SK-N-SH (cell line): ENCODE measurements at regions not wholly inside any gene's neighbourhood (a gene's known extent, or its start where the extent isn't known, plus 50 kb on each side); places are given as distances from the start of the nearest gene placed in this dataset.

Source experiments
- CTCF ChIA-PET: fragments of 300-600, 350-600 bp; formaldehyde crosslinking; extraction: SDS; loops from one replicate; lab custom pipeline; 2021; lab: Yijun Ruan, JAX
- POLR2A ChIA-PET: fragments of 350-600 bp; sonication (Branson Sonifier 250); formaldehyde crosslinking; extraction: SDS; loops from one replicate; lab custom pipeline; 2020; ENCODE audit warnings: antibody characterized with exemption, inconsistent platforms; lab: Yijun Ruan, JAX
- DNase-seq: peaks from one replicate; pipeline ENCODE4 v3.0.0; 2012
- H2AFZ ChIP-seq: fragments of 200-600 bp; sonication (generic); 2 replicates; pipeline ENCODE4 v1.8.1; 2016; ENCODE audit warnings: antibody characterized with exemption, mild to moderate bottlenecking, low read depth
- H3F3A ChIP-seq: fragments of 200-600 bp; sonication (generic); replicated peaks from 2 replicates; pipeline ENCODE3; 2016; ENCODE audit warnings: antibody characterized with exemption, mild to moderate bottlenecking; ENCODE audit not compliant: insufficient read depth
- H3K27ac ChIP-seq, 2 experiments: fragments of 200-500 bp in 1 of 2; fragments of 200-600 bp in 1 of 2; sonication (Bioruptor generic) in 1 of 2; sonication (generic), shearing (Covaris generic) in 1 of 2; 2 replicates each; pipeline versions ENCODE4 v1.5.1 to v1.6.1; 2014 to 2016; ENCODE audit warnings: low read depth in 2 of 2, inconsistent platforms in 1 of 2, low read length in 1 of 2, mild to moderate bottlenecking in 1 of 2, mixed read lengths in 1 of 2
- H3K27me3 ChIP-seq: fragments of 200-600 bp; sonication (generic), shearing (Covaris generic); 2 replicates; pipeline ENCODE4 v1.6.1; 2016; ENCODE audit warnings: mixed run types; ENCODE audit not compliant: insufficient read depth
- H3K36me3 ChIP-seq, 2 experiments: fragments of 200-500 bp in 1 of 2; fragments of 200-600 bp in 1 of 2; sonication (Bioruptor generic) in 1 of 2; sonication (generic) in 1 of 2; replicated peaks in 1 of 2; 2 replicates each; pipeline versions ENCODE3 to v1.5.1; 2014 to 2016; ENCODE audit warnings: low read length in 1 of 2, mild to moderate bottlenecking in 1 of 2; ENCODE audit not compliant: insufficient read depth in 2 of 2, control insufficient read depth in 1 of 2
- H3K4me1 ChIP-seq, 2 experiments: fragments of 200-500 bp in 1 of 2; fragments of 200-600 bp in 1 of 2; sonication (Bioruptor generic) in 1 of 2; sonication (generic), shearing (Covaris generic) in 1 of 2; 2 replicates each; pipeline versions ENCODE4 v1.5.1 to v1.6.1; 2014 to 2016; ENCODE audit warnings: low read depth in 1 of 2, low read length in 1 of 2, mixed run types in 1 of 2; ENCODE audit not compliant: insufficient read depth in 2 of 2, control insufficient read depth in 1 of 2
- H3K4me2 ChIP-seq: fragments of 200-600 bp; sonication (generic), shearing (Covaris generic); 2 replicates; pipeline ENCODE4 v1.6.1; 2017; ENCODE audit warnings: mixed run types
- H3K4me3 ChIP-seq, 2 experiments: fragments of 200-500 bp in 1 of 2; fragments of 200-600 bp in 1 of 2; sonication (Bioruptor generic) in 1 of 2; sonication (generic), shearing (Covaris generic) in 1 of 2; 2 replicates each; pipeline versions ENCODE4 v1.5.1 to v1.8.1; 2014 to 2016; ENCODE audit warnings: low read depth in 2 of 2, inconsistent platforms in 1 of 2, low read length in 1 of 2, mild to moderate bottlenecking in 1 of 2, mixed read lengths in 1 of 2, moderate library complexity in 1 of 2
- H3K79me2 ChIP-seq: fragments of 200-600 bp; sonication (generic); 2 replicates; pipeline ENCODE4 v1.8.1; 2017; ENCODE audit warnings: mild to moderate bottlenecking; ENCODE audit not compliant: insufficient read depth
- H3K9ac ChIP-seq: fragments of 200-600 bp; sonication (generic); 2 replicates; pipeline ENCODE4 v1.6.1; 2017; ENCODE audit warnings: mixed run types
- H3K9me2 ChIP-seq: fragments of 200-600 bp; sonication (generic); 2 replicates; pipeline ENCODE4 v1.6.1; 2017; ENCODE audit warnings: mixed run types
- H3K9me3 ChIP-seq: fragments of 200-600 bp; sonication (generic); 2 replicates; pipeline ENCODE4 v1.6.1; 2017; ENCODE audit warnings: mixed run types, mild to moderate bottlenecking, moderate library complexity
- H4K20me1 ChIP-seq: fragments of 200-600 bp; sonication (generic); 2 replicates; pipeline ENCODE4 v1.6.1; 2017; ENCODE audit warnings: mild to moderate bottlenecking, mixed run types; ENCODE audit not compliant: insufficient read depth
- ELF1 ChIP-seq: IDR thresholded peaks from 2 replicates; pipeline ENCODE4 v1.4.0; 2012
- EP300 ChIP-seq, 2 experiments: IDR thresholded peaks; 2 replicates each; pipeline versions ENCODE4 v1.4.0 to v1.6.1; 2012; ENCODE audit warnings: borderline replicate concordance in 1 of 2, low read depth in 1 of 2, low read length in 1 of 2
- FOXJ3 ChIP-seq: sonication (generic); formaldehyde crosslinking; IDR thresholded peaks from 2 replicates; pipeline ENCODE4 v1.5.1; 2020; ENCODE audit warnings: mild to moderate bottlenecking, missing genetic modification reagents
- JUND ChIP-seq: IDR thresholded peaks from 2 replicates; pipeline ENCODE4 v1.4.0; 2012
- MXI1 ChIP-seq: IDR thresholded peaks from 2 replicates; pipeline ENCODE4 v1.6.1; 2012; ENCODE audit warnings: mild to moderate bottlenecking, low read depth, low read length, improper control_type of control experiment
- NFIC ChIP-seq: IDR thresholded peaks from 2 replicates; pipeline ENCODE4 v1.4.0; 2012; ENCODE audit warnings: borderline replicate concordance
- YY1 ChIP-seq: IDR thresholded peaks from 2 replicates; pipeline ENCODE4 v1.4.0; 2012; ENCODE audit warnings: low read depth, mild to moderate bottlenecking
- WGBS: methylation state at CpG from one replicate; pipeline ENCODE4 v1.1.6; 2017; ENCODE audit warnings: low lambda C conversion rate; 5-methylcytosine and 5-hydroxymethylcytosine counted together
- TF ChIP-seq, protein P1 (sequence below): IDR thresholded peaks from 2 replicates; pipeline ENCODE4 v1.4.0; 2012; ENCODE audit warnings: low read depth
- TF ChIP-seq, protein P2 (sequence below): IDR thresholded peaks from 2 replicates; pipeline ENCODE4 v1.6.1; 2012; ENCODE audit warnings: mild to moderate bottlenecking, low read depth, low read length, moderate library complexity
- TF ChIP-seq, protein P3 (sequence below): IDR thresholded peaks from 2 replicates; pipeline ENCODE4 v1.4.0; 2012; ENCODE audit warnings: low read depth, borderline replicate concordance
- TF ChIP-seq, protein P4 (sequence below): IDR thresholded peaks from 2 replicates; pipeline ENCODE4 v1.4.0; 2012; ENCODE audit warnings: low read depth, borderline replicate concordance

DNA sequence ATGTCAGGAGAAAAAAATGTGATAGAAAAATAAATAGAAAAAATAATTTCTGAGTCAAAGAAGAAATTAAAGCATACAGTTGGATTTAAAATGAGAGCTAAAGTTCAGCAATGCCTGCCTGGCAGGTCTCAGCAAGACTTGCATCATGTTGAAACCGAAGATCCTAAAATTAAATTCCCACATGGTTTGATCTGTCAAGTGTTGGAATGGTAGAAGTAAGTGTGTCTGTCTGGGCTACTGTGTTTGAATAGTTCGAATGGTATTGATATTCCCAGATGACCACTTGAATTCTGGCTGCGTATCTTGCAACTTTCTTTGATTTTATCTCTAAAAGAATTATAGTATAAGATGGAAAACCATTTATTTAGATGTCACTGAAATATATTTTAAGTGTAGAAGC, 1349.6 kb downstream of the EPHA7 start:
- H3F3A ChIP-seq, result no peaks in the 10 kb centered on the region
- 0 out of 2 replicates have a peak, but pooled peaks cover 2% of the 10 kb centered on the region for H3K9me2 ChIP-seq
- H3K4me2 ChIP-seq, result no peak overlapping the region
- no peaks in the 10 kb centered on the region for H3K9me3 ChIP-seq
- 2% methylated on average over 3 of the region's 3 CpGs for WGBS
- no peak overlapping the region for H3K9ac ChIP-seq
- H2AFZ ChIP-seq, result no peak overlapping the region
- H3K4me3 ChIP-seq, result no peak overlapping the region
- no peaks in the 10 kb centered on the region for H3K79me2 ChIP-seq
- no peak for TF ChIP-seq ELF1
- TF ChIP-seq, protein P1, sequence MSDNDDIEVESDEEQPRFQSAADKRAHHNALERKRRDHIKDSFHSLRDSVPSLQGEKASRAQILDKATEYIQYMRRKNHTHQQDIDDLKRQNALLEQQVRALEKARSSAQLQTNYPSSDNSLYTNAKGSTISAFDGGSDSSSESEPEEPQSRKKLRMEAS, result no peak
- TF ChIP-seq, protein P2, sequence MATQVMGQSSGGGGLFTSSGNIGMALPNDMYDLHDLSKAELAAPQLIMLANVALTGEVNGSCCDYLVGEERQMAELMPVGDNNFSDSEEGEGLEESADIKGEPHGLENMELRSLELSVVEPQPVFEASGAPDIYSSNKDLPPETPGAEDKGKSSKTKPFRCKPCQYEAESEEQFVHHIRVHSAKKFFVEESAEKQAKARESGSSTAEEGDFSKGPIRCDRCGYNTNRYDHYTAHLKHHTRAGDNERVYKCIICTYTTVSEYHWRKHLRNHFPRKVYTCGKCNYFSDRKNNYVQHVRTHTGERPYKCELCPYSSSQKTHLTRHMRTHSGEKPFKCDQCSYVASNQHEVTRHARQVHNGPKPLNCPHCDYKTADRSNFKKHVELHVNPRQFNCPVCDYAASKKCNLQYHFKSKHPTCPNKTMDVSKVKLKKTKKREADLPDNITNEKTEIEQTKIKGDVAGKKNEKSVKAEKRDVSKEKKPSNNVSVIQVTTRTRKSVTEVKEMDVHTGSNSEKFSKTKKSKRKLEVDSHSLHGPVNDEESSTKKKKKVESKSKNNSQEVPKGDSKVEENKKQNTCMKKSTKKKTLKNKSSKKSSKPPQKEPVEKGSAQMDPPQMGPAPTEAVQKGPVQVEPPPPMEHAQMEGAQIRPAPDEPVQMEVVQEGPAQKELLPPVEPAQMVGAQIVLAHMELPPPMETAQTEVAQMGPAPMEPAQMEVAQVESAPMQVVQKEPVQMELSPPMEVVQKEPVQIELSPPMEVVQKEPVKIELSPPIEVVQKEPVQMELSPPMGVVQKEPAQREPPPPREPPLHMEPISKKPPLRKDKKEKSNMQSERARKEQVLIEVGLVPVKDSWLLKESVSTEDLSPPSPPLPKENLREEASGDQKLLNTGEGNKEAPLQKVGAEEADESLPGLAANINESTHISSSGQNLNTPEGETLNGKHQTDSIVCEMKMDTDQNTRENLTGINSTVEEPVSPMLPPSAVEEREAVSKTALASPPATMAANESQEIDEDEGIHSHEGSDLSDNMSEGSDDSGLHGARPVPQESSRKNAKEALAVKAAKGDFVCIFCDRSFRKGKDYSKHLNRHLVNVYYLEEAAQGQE, result no peak
- TF ChIP-seq FOXJ3 (CRISPR knock-in tag), result no peak
- TF ChIP-seq, protein P3, sequence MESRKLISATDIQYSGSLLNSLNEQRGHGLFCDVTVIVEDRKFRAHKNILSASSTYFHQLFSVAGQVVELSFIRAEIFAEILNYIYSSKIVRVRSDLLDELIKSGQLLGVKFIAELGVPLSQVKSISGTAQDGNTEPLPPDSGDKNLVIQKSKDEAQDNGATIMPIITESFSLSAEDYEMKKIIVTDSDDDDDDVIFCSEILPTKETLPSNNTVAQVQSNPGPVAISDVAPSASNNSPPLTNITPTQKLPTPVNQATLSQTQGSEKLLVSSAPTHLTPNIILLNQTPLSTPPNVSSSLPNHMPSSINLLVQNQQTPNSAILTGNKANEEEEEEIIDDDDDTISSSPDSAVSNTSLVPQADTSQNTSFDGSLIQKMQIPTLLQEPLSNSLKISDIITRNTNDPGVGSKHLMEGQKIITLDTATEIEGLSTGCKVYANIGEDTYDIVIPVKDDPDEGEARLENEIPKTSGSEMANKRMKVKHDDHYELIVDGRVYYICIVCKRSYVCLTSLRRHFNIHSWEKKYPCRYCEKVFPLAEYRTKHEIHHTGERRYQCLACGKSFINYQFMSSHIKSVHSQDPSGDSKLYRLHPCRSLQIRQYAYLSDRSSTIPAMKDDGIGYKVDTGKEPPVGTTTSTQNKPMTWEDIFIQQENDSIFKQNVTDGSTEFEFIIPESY, result no peak
- no peak for TF ChIP-seq YY1
- TF ChIP-seq NFIC, result no peak
- no peak for TF ChIP-seq JUND
- no peak for TF ChIP-seq MXI1
- TF ChIP-seq EP300 (IDR thresholded peaks at IDR 0.05; ENCODE audit: borderline replicate concordance in 1 of 2, low read depth in 1 of 2, low read length in 1 of 2), result no peak
- H3K36me3 ChIP-seq, result no peaks in the 10 kb centered on the region
- H3K4me1 ChIP-seq, result no peaks in the 10 kb centered on the region
- no peaks in the 10 kb centered on the region for H4K20me1 ChIP-seq
- DNase-seq, result no peak
- CTCF ChIA-PET, result no interaction called here
- no peaks in the 10 kb centered on the region for H3K27me3 ChIP-seq
- H3K27ac ChIP-seq, result no peak overlapping the region
- POLR2A ChIA-PET, result no interaction called here

DNA sequence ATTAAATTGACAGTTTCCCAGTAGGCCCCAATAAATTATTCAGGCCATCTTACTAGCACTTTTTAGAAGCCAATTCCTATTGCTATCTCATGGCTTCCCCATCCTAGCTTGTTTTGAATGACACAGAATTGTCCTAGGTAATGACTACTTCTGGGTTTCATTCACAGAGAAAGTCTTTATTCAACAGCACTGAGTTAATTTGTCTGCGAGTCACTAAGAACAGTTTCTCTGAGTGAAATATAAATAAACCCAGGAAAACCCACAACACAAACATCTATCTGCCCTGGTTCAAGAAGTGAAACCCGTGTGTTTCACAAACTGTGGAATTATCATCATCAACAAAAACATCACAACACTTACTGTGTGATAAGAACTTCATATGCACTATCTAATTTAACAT, 1366.8 kb downstream of the EPHA7 start:
- Histone ChIP-seq H3K4me2 (no peak overlapping the region), H3K27me3 (no peaks in the 10 kb centered on the region), H3K9me2 (no peaks in the 10 kb centered on the region), H2AFZ (no peak overlapping the region), H3K9me3 (no peaks in the 10 kb centered on the region), H3F3A (no peaks in the 10 kb centered on the region), H4K20me1 (no peaks in the 10 kb centered on the region), H3K9ac (no peak overlapping the region), H3K4me1 (no peaks in the 10 kb centered on the region), H3K79me2 (no peaks in the 10 kb centered on the region), H3K4me3 (no peak overlapping the region), H3K27ac (no peak overlapping the region), H3K36me3 (no peaks in the 10 kb centered on the region)
- TF ChIP-seq, protein P4, sequence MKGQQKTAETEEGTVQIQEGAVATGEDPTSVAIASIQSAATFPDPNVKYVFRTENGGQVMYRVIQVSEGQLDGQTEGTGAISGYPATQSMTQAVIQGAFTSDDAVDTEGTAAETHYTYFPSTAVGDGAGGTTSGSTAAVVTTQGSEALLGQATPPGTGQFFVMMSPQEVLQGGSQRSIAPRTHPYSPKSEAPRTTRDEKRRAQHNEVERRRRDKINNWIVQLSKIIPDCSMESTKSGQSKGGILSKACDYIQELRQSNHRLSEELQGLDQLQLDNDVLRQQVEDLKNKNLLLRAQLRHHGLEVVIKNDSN, result no peak
- POLR2A ChIA-PET, result no interaction called here
- 40% methylated on average over 2 of the region's 2 CpGs for WGBS
- CTCF ChIA-PET, result no interaction called here
- DNase-seq, result no peak
